HG03039 (cell line): ENCODE measurements at regions not wholly inside any gene's neighbourhood (a gene's known extent, or its start where the extent isn't known, plus 50 kb on each side); places are given as distances from the start of the nearest gene placed in this dataset.

Experiments used
- ATAC-seq: cut with Tn5 transposase; IDR thresholded peaks from one replicate; pipeline ENCODE4 v1.9.1; 2021; ENCODE audit warnings: mild to moderate bottlenecking, moderate library complexity; ENCODE audit not compliant: unreplicated experiment

- no peak for ATAC-seq
Observed at GRCh38 chr3:159904911-159905310, 83.7 kb upstream of the IL12A start.

GRCh38 chr3:159907828-159908227 lies 80.8 kb upstream of the IL12A start:
- ATAC-seq, result no peak

GRCh38 chr3:159910991-159911663 lies 77.5 kb upstream of the IL12A start:
- ATAC-seq, result no peak

- ATAC-seq, result no peak
Observed at GRCh38 chr3:159911664-159912037, 77.0 kb upstream of the IL12A start.

GRCh38 chr3:159913712-159914414 lies 74.8 kb upstream of the IL12A start:
- ATAC-seq, result no peak

GRCh38 chr3:159914426-159914825 lies 74.2 kb upstream of the IL12A start:
- ATAC-seq, result no peak

GRCh38 chr3:159916052-159916451 lies 72.6 kb upstream of the IL12A start:
- no peak for ATAC-seq

- ATAC-seq, result no peak
Observed at GRCh38 chr3:159917141-159917540, 71.5 kb upstream of the IL12A start.

- peak; percentile 74 for ATAC-seq
Observed at GRCh38 chr3:159919873-159920272, 68.8 kb upstream of the IL12A start.

GRCh38 chr3:159922193-159922840 lies 66.3 kb upstream of the IL12A start:
- no peak for ATAC-seq

- ATAC-seq, result peak; percentile 92
Observed at GRCh38 chr3:159922861-159923312, 65.7 kb upstream of the IL12A start.

GRCh38 chr3:159923336-159923735 lies 65.3 kb upstream of the IL12A start:
- no peak for ATAC-seq

- ATAC-seq, result no peak
Observed at GRCh38 chr3:159923956-159924355, 64.7 kb upstream of the IL12A start.

GRCh38 chr3:159924411-159924810 lies 64.2 kb upstream of the IL12A start:
- ATAC-seq, result no peak

GRCh38 chr3:159925248-159925647 lies 63.4 kb upstream of the IL12A start:
- no peak for ATAC-seq

GRCh38 chr3:159926573-159926972 lies 62.1 kb upstream of the IL12A start:
- no peak for ATAC-seq

- no peak for ATAC-seq
Observed at GRCh38 chr3:159928071-159928491, 60.6 kb upstream of the IL12A start.

GRCh38 chr3:159928666-159929065 lies 60.0 kb upstream of the IL12A start:
- no peak for ATAC-seq

- peak; percentile 79 for ATAC-seq
Observed at GRCh38 chr3:159929171-159930141, 59.2 kb upstream of the IL12A start.

GRCh38 chr3:159934216-159934615 lies 54.4 kb upstream of the IL12A start:
- no peak for ATAC-seq

- no peak for ATAC-seq
Observed at GRCh38 chr3:159936541-159936940, 52.1 kb upstream of the IL12A start.
